HG02840 (cell line): ENCODE measurements at regions not wholly inside any gene's neighbourhood (a gene's known extent, or its start where the extent isn't known, plus 50 kb on each side); places are given as distances from the start of the nearest gene placed in this dataset.
"Not testable (repeated sequence)": the region's sequence is repeated elsewhere in the genome, so short reads cannot be mapped to it uniquely, and the experiment has no call there.

Experiments used
- ATAC-seq: cut with Tn5 transposase; IDR thresholded peaks from one replicate; pipeline ENCODE4 v1.9.1; 2021; ENCODE audit warnings: mild to moderate bottlenecking, moderate library complexity, moderate number of reproducible peaks; ENCODE audit not compliant: unreplicated experiment, low FRiP score

DNA sequence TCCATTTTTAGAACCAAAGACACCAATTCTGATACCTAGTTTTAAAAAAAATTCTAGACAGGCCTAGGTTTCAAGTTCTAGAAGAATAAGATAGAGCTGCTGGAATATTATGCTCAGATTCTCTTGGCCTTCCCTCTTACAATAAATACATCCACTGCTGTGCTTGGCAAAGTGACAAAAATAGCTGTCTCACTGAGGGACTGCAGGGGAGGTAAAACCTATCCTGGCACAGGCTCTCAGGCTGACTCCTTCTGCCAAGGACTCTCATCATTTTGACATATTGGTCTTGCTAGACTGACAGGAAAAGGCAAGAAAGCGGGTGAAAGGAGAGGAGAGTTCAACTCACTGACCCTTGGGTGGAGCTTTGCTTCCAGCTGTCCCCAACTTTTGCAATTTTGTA is 197.0 kb upstream of the LHX8 start:
- no peak for ATAC-seq

DNA sequence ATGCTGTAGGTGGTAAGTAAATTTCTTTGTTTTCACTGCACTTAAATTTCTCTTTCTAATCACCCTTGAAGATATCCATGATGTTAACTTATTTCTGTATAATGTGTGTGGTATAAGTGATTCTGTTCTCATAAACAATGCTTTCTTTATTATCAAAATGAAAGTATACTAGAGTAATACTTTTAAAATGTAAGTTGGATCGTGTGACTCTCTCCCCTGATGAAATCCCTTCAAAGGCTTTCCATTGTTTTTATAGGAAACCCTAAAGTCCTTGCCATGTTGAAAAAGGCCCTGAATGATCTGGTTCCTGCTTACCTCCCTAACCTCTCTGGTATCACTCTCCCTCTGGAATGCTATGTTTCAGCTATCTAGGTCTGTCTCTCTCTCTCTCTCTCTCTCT is 191.1 kb upstream of the LHX8 start:
- ATAC-seq, result no peak

DNA sequence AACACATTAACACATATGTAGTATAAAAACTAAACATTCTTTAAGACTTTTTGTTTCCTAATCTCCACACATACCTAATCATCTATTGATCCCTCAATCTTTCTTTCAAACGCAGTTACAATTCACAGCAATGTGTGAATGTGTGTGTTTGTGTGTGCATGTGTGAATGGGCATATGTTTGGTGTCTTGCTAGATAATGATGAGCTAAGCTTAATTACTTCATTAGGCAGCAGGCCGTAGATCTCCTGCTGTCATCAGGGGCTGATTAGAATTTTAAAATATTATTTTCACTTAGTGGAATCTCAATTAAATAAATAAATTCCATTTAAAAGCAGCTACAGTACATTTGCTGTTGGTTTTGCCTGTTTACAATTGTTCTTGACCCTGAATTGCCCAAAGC is 187.8 kb upstream of the LHX8 start:
- ATAC-seq, result no peak

DNA sequence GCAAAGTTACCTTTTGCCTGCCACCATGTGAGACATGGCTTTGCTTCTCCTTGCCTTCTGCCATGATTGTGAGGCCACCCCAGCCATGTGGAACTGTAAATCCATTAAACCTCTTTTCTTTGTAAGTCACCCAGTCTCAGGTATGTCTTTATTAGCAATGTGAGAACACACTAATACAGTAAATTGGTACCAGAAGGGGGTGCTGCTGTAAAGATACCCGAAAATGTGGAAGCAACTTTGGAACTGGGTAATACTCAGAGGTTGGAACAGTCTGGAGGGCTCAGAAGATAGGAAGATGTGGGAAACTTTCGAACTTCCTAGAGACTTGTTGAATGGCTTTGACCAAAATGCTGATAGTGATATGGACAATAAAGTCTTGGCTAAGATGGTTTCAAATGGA is 184.8 kb upstream of the LHX8 start:
- ATAC-seq, result not testable (repeated sequence)

DNA sequence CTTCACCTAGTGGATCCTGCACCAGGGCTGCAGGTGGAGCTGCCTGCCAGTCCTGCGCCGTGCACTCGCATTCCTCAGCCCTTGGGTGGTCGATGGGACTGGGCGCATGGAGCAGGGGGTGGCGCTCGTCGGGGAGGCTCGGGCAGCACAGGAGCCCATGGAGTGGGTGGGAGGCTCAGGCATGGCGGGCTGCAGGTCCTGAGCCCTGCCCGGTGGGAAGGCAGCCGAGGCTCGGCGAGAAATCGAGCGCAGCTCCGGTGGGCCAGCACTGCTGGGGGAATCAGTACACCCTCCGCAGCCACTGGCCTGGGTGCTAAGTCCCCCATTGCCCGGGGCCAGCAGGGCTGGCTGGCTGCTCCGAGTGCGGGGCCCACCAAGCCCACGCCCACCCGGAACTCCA is 182.2 kb upstream of the LHX8 start:
- ATAC-seq, result not testable (repeated sequence)

DNA sequence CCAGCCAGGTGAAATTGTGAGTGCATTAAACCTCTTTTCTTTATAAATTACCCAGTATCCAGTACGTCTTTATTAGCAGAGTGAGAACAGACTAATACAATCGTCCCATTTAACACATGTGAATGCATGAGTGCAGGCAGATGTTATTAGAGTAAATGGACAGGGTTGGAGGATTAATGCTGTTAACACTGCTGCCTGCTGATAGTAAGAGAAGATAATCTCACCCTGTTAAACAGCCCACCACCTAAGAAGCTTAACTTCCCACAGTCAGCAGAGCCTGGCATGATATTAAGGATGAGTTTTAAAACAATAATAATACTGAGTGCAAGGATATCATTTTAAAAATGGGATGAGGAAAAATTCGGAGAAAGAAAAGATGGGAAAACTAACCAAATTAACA is 181.4 kb upstream of the LHX8 start:
- no peak for ATAC-seq

DNA sequence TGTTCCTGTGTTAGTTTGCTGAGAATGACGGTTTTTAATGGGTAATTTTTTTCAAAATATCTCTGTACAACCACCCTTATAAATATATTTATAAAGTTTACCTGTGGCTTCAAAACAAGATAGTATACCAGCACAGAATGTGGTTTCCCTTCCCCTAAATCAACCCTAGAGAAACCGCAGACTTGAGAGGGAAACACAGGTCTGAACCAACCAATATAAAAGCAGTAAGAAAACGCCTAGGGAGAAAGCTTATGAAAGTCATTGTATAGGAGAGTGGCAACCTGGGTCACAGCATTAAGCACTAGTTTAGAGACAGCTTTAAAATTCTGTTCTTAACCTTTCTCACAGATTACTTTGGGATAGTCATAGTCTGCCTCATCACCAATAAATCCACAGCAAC is 180.6 kb upstream of the LHX8 start:
- ATAC-seq, result no peak

DNA sequence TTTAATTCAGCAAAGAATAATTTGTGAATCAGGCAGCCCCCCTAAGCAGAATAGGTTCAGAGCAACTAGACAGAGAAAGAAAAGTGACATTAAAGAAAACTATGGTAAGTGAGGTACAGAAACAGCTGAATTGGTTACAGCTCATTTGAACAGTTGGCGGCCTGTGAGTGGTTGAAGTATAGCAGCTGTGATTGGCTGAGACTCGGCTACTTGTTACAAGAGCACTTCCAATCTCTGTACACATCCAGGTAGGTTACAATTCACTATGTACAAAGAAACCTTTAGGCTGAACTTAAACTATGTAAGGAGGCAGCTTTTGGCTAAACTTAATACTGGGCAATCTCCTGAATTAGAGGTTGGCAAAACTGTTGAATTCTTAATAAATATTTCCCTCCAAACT is 171.1 kb upstream of the LHX8 start:
- no peak for ATAC-seq

DNA sequence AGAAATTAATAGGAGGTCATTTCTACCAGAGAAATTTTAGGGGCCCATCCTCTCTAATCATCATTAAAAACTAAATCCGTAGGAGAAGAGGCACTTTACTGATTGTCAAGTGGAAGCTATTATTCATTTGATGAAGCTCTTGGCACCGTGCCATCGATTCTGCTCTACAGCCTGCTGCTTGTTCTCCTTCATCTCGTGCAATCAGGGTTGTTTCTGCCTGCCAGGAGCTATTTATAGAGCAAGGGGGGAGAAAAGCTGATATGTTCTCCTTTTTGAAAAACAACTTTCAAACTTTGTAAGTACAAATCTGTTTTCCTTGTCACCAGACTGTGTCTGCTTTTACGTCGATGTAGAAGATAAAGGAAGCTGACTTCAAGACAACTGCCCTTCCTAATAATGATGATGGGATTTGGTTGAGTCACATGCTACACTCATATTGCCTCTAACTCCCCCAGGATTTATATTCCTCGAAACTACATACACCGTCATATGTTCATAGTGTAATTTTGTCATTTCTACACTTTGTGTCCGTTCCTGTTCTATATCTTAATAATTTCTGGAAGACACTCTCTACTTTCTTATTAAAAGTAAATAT is 169.6 kb upstream of the LHX8 start:
- no peak for ATAC-seq

DNA sequence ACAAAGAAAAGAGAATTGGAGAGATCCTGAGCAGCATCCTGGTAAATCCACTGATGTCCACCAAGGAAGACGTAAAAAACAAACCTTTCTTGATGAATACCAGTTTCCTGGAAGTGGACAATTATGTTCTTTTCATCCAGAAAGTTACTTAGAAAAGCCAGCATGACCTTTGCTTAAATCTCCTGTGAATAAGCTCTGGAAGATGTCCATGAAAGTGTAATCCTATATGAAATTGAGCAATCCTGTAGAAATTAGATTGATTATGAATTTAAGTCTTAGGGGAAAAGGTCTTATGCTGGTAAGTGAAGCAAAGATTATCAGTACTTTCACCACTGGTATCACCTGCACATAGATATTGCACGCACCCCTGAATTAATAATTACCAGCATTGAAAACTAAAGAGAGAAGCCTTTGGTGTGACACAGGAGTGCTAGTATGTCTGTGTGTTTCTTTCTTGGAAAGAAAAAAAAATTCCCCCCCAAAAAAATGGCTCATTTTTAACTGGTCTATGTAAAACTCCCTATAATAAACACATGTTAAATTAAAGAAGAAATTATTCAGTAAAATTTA is 164.5 kb upstream of the LHX8 start:
- ATAC-seq, result no peak

DNA sequence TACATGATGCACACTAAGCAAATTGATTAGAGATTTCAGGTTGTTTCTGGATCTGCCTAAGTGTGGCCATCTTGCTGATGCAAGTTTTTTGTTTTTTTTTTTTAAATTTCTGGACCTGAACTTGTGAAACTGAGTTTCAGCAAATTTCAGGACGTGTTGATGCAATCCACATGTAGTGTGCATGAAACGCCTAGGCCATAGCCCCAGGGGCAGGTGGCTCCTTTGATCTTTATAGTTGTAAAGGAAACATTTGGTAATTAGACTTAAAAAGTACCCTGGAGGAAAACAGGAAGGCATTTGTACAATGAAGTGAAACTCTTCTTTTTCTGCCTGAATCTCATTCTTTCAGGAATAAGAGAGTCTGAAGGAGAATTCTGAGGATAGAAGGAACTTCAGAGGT is 162.2 kb upstream of the LHX8 start:
- no peak for ATAC-seq

DNA sequence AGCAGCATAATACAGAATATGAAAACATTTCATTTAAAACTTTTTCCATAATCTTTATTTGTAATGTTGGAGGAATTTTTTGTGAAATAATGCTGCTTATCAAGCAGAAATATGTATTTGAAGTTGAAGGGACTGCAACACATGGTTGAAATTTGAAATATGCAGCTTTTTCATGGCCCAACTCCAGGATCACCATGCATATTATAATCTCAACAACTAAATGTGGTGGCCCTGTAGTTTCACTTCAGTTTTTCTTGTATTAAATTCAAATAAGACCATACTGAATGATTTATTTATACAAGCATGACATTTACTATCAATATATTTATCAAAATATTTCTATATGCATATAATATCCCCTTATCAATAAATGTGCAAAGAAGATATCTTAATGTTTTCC is 157.7 kb upstream of the LHX8 start:
- ATAC-seq, result no peak

DNA sequence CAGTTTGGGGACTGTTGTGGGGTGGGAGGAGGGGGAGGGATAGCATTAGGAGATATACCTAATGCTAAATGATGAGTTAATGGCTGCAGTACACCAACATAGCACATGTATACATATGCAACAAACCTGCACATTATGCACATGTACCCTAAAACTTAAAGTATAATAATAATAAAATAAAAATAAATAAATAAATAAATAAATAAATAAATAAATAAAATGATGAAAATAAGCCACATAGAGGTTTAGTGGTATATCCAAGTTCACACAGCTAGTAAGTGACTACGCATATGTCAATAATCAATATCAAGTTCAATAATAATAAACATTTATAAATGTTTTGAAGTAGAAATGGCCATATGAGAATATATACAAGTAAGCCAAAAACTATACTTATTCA is 141.7 kb upstream of the LHX8 start:
- not testable (repeated sequence) for ATAC-seq

DNA sequence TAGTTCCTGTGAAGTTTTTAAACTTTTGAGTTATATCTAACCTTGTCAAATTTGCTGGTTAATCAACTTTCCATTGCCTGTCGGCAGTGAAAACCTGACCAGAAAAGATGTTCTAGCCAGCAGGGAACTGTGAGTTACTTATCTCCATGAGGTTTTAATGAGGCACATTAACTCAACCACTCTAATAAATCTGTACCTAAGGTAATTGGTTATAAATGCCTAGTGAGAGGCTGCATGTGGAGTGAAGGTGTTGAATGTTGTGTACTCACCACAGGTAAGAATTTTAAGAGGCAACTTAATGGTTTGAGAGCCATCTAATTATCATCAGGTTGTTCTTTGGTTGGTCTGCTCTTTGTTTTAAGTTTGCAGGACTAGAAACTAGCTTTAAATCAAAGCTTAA is 138.4 kb upstream of the LHX8 start:
- no peak for ATAC-seq

DNA sequence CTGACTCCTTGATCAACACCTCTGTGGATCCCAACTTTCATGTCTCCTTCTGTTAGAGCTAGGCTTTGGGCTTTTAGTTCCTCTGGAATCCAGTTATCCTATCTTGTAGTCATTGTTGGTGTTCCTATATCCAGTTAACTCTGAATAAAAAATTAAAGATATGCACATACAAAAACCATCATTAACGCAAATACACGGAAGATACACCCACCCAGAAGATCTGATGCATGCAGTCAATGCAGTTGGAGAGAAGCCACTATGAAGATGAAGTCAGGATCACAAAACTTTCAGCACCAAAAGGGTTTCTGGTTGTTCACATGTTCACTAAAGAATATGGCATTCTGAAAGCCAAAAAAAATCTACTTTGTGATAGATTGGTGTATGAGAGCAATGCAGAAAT is 123.6 kb upstream of the LHX8 start:
- no peak for ATAC-seq

DNA sequence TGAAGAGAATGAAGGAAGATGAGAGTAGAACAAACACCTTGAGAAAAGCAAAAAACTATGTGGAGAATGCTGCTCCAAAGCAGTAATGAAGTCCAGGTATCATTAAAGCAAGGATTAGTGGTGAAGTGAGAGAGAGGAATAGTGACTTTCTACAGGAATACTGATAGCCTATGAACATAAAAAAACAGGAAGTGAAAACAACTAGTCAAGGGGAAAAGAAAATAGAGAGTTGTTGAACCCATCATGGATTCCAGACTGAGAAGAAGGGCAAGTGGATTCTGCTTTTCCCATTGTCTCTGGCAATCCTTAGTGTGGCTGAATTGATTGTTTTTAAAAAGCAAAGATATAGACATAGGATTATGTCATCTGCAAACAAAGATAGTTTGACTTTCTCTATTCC is 119.9 kb upstream of the LHX8 start:
- ATAC-seq, result no peak

DNA sequence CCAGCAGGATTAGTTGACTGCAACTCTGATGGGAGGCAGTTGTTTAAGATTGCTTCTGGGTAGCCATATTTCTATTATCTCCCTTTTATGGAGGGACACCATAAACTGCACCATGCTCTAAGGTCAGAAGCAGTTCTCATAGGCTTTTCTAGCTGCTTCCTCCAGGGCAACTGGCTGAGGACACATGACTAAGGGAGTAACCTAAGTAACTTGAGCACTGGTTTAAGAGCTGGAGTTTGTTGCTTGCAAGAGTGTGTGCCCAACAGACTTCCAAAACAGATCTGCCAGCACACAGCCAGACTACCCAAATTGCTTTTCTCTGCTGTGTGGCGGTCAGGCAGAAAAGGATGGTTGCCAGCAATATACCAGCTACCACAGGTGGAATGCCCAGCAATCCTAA is 111.2 kb upstream of the LHX8 start:
- ATAC-seq, result no peak

DNA sequence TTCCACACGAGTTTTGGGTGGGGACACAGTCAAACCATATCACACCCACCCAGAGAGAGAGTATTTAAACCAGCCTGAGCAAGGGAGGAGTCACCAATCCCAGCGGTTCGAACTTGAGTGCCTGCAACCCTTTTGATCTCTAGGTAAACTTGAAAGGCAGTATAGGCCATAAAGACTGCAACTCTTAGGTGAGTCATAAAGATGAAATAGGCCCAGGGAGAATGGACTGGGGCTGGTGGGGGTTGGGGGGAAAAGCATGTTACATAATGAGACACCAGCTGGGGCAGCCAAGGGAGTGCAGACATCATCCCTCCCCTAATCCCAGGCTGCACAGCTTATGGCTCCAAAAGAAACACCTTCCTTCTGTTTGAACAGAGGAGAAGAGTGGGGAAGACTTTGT is 99.8 kb upstream of the LHX8 start:
- ATAC-seq, result no peak

DNA sequence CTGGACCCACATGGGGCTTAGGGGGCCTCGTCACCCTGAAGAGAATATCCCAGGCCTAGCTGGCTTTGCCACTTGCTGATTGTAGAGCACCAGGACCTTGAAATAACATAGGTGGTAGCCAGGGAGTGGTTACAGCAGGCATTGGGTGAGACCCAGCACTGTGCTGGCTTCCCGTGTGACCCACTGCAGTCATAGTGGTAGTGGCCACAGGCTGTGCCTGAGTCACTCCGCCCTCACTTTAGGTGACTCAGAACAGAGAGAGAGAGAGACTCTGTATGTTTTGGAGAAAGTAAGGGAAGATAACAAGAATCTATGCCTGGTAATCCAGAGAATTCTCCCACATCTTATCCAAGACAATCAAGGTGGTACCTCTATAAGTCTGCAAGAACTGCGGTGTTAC is 98.7 kb upstream of the LHX8 start:
- no peak for ATAC-seq

DNA sequence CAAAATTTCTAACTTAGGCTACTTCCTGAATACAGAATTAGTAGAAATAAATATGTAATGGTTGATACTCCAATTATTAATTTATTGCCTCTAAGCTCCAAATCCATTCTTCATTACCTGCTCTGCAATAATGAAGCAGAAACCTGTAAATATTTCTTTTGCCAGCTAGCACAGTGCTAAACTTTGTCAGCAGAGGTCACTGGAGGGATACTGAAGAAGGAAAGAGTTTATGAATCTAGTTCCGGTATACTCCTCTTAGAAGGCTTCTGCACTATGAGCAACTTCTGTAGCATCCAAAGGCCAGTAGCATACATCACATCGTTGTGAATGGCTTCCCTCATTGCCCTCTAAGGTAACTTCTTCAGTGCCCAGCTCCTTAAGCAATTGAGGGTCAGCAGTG is 81.0 kb upstream of the LHX8 start:
- ATAC-seq, result no peak

DNA sequence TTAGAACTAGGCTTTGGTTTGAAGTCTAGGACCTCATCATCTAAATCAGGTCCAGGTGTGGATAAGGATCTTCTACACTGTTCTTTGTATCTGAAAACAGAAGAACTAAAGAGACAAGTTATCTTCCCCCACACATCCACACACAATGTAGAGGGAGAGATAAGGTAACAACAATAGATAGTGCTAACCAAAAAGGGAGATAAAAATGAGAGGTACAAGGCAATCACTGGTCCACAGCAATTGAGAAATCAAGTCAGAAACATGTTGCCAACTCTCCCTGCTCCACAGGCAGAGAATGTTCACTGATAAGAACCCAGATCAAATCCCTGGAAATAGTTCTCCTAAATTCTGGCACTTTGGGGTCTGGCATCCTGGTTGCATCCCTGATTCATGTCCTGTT is 75.8 kb upstream of the LHX8 start:
- ATAC-seq, result no peak

DNA sequence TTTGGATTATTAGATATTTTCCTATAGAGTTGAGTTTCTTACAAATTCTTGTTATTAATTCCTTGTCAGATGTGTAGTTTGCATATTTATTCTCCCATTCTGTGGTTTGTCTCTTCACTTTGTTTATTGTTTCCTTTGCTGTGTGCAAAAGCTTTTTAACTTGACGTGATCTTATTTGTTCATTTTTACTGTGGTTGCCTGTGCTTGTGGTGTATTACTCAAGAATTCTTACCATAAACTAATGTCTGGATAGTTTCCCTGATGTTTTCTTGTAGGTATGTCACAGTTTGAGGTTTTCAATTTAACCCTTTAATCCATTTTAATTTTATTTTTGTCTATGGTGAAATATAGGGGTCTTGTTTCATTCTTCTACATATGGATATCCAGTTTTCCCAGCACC is 72.1 kb upstream of the LHX8 start:
- ATAC-seq, result no peak

DNA sequence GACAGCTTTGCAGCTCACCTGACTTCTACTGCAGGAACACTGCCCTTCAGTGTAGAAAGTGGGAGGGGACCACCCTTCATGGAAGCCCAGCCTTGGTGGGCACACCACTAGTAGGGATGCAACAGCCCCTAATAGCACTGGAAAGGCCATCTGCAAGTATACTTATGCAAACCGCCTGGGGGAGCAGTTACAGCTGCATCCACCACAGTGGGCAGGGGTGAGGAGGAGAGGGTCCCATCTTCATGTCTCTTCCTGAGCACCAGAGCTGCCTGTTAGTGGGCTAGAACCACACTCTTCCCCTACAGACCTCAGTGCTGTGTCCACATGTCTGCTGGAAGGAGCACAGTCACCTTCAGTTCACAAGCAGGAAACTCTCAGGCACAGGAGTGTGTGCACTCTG is 66.2 kb upstream of the LHX8 start:
- no peak for ATAC-seq
